ENCODE measurements at regions not wholly inside any gene's neighbourhood (a gene's known extent, or its start where the extent isn't known, plus 50 kb on each side); places are given as distances from the start of the nearest gene placed in this dataset.
"Not testable (repeated sequence)": the region's sequence is repeated elsewhere in the genome, so short reads cannot be mapped to it uniquely, and the experiment has no call there.

- no peak for TF ChIP-seq GATA1 (IDR thresholded peaks at IDR 0.05; ENCODE audit: low read depth, low read length)
- no peak for TF ChIP-seq POLR2A (IDR thresholded peaks at IDR 0.05; ENCODE audit: low read length)
- no peak for DNase-seq
These were observed 235.2 kb upstream of the KRR1 start for GRCh38 chr12:75746621-75747020.

- TF ChIP-seq POLR2A (IDR thresholded peaks at IDR 0.05; ENCODE audit: low read length): no peak
- no peak for TF ChIP-seq GATA1 (IDR thresholded peaks at IDR 0.05; ENCODE audit: low read depth, low read length)
These were observed 233.3 kb upstream of the KRR1 start for GRCh38 chr12:75744607-75745256.

GRCh38 chr12:75742961-75743360 lies 231.6 kb upstream of the KRR1 start:
- TF ChIP-seq POLR2A (IDR thresholded peaks at IDR 0.05; ENCODE audit: low read length): no peak
- TF ChIP-seq GATA1 (IDR thresholded peaks at IDR 0.05; ENCODE audit: low read depth, low read length): no peak
- no peak for DNase-seq

More at GRCh38 chr12:75744607-75745256, 233.3 kb upstream of the KRR1 start:
- DNase-seq: no peak

GRCh38 chr12:75742048-75742447 lies 230.6 kb upstream of the KRR1 start:
- no peak for DNase-seq
- no peak for TF ChIP-seq POLR2A (IDR thresholded peaks at IDR 0.05; ENCODE audit: low read length)
- no peak for TF ChIP-seq GATA1 (IDR thresholded peaks at IDR 0.05; ENCODE audit: low read depth, low read length)

GRCh38 chr12:75739912-75740311 lies 228.5 kb upstream of the KRR1 start:
- DNase-seq: no peak
- no peak for TF ChIP-seq GATA1 (IDR thresholded peaks at IDR 0.05; ENCODE audit: low read depth, low read length)
- TF ChIP-seq POLR2A (IDR thresholded peaks at IDR 0.05; ENCODE audit: low read length): no peak

- DNase-seq: not testable (repeated sequence)
These were observed 227.7 kb upstream of the KRR1 start for GRCh38 chr12:75739098-75739497.

- TF ChIP-seq GATA1 (IDR thresholded peaks at IDR 0.05; ENCODE audit: low read depth, low read length): no peak
- no peak for TF ChIP-seq POLR2A (IDR thresholded peaks at IDR 0.05; ENCODE audit: low read length)
- peak in 1 of 2 experiments; percentile 2 for DNase-seq
These were observed 227.1 kb upstream of the KRR1 start for GRCh38 chr12:75738486-75738885.

GRCh38 chr12:75735853-75736252 lies 224.4 kb upstream of the KRR1 start:
- DNase-seq: no peak
- no peak for TF ChIP-seq GATA1 (IDR thresholded peaks at IDR 0.05; ENCODE audit: low read depth, low read length)
- TF ChIP-seq POLR2A (IDR thresholded peaks at IDR 0.05; ENCODE audit: low read length): no peak

- TF ChIP-seq POLR2A (IDR thresholded peaks at IDR 0.05; ENCODE audit: low read length): no peak
- TF ChIP-seq GATA1 (IDR thresholded peaks at IDR 0.05; ENCODE audit: low read depth, low read length): no peak
- no peak for DNase-seq
These were observed 217.4 kb upstream of the KRR1 start for GRCh38 chr12:75728826-75729225.

- TF ChIP-seq GATA1 (IDR thresholded peaks at IDR 0.05; ENCODE audit: low read depth, low read length) (no peak), POLR2A (IDR thresholded peaks at IDR 0.05; ENCODE audit: low read length) (no peak)
- DNase-seq: no peak
These were observed 216.2 kb upstream of the KRR1 start for GRCh38 chr12:75727577-75727976.

GRCh38 chr12:75725521-75726111 lies 214.2 kb upstream of the KRR1 start:
- TF ChIP-seq POLR2A (IDR thresholded peaks at IDR 0.05; ENCODE audit: low read length) (no peak), GATA1 (IDR thresholded peaks at IDR 0.05; ENCODE audit: low read depth, low read length) (no peak)
- DNase-seq: no peak

GRCh38 chr12:75724928-75725312 lies 213.5 kb upstream of the KRR1 start:
- no peak for DNase-seq
- no peak for TF ChIP-seq POLR2A (IDR thresholded peaks at IDR 0.05; ENCODE audit: low read length)
- TF ChIP-seq GATA1 (IDR thresholded peaks at IDR 0.05; ENCODE audit: low read depth, low read length): no peak

- no peak for TF ChIP-seq GATA1 (IDR thresholded peaks at IDR 0.05; ENCODE audit: low read depth, low read length)
- TF ChIP-seq POLR2A (IDR thresholded peaks at IDR 0.05; ENCODE audit: low read length): no peak
- DNase-seq: no peak
These were observed 213.0 kb upstream of the KRR1 start for GRCh38 chr12:75724307-75724927.

GRCh38 chr12:75722714-75723200 lies 211.3 kb upstream of the KRR1 start:
- peak in 1 of 2 experiments; percentile 2 for DNase-seq
- TF ChIP-seq POLR2A (IDR thresholded peaks at IDR 0.05; ENCODE audit: low read length) (no peak), GATA1 (IDR thresholded peaks at IDR 0.05; ENCODE audit: low read depth, low read length) (no peak)

GRCh38 chr12:75721796-75722195 lies 210.4 kb upstream of the KRR1 start:
- TF ChIP-seq POLR2A (IDR thresholded peaks at IDR 0.05; ENCODE audit: low read length): no peak
- no peak for TF ChIP-seq GATA1 (IDR thresholded peaks at IDR 0.05; ENCODE audit: low read depth, low read length)
- no peak for DNase-seq
